Activated CD8-positive, alpha-beta memory T cell treated with anti-CD3 and anti-CD28 coated beads, Interleukin-2, amount 50 U/mL, for 48 hours (primary cell): ENCODE measurements at regions not wholly inside any gene's neighbourhood (a gene's known extent, or its start where the extent isn't known, plus 50 kb on each side); places are given as distances from the start of the nearest gene placed in this dataset.
"Not testable (repeated sequence)": the region's sequence is repeated elsewhere in the genome, so short reads cannot be mapped to it uniquely, and the experiment has no call there.

Source experiments
- DNase-seq: peaks from one replicate; pipeline ENCODE4 v3.0.0-alpha.2; 2020

GRCh38 chr5:36392186-36392585 lies 90.5 kb upstream of the RANBP3L start:
- no peak for DNase-seq

- no peak for DNase-seq
Observed at GRCh38 chr5:36392818-36393217, 91.1 kb upstream of the RANBP3L start.

GRCh38 chr5:36393656-36394428 lies 92.1 kb upstream of the RANBP3L start:
- DNase-seq, result no peak

- no peak for DNase-seq
Observed at GRCh38 chr5:36395260-36395659, 93.6 kb upstream of the RANBP3L start.

GRCh38 chr5:36395947-36396346 lies 94.2 kb upstream of the RANBP3L start:
- not testable (repeated sequence) for DNase-seq

- DNase-seq, result no peak
Observed at GRCh38 chr5:36396640-36397039, 94.9 kb upstream of the RANBP3L start.

- DNase-seq, result no peak
Observed at GRCh38 chr5:36397901-36398536, 96.3 kb upstream of the RANBP3L start.

- no peak for DNase-seq
Observed at GRCh38 chr5:36402512-36402906, 100.8 kb upstream of the RANBP3L start.

- DNase-seq, result no peak
Observed at GRCh38 chr5:36403632-36404311, 102.1 kb upstream of the RANBP3L start.

GRCh38 chr5:36406023-36406422 lies 104.3 kb upstream of the RANBP3L start:
- DNase-seq, result no peak

- no peak for DNase-seq
Observed at GRCh38 chr5:36407396-36407795, 105.7 kb upstream of the RANBP3L start.

- not testable (repeated sequence) for DNase-seq
Observed at GRCh38 chr5:36409711-36410110, 108.0 kb upstream of the RANBP3L start.

GRCh38 chr5:36410672-36411071 lies 109.0 kb upstream of the RANBP3L start:
- DNase-seq, result not testable (repeated sequence)

GRCh38 chr5:36414869-36415282 lies 113.2 kb upstream of the RANBP3L start:
- DNase-seq, result no peak

GRCh38 chr5:36416605-36417004 lies 114.9 kb upstream of the RANBP3L start:
- no peak for DNase-seq

- no peak for DNase-seq
Observed at GRCh38 chr5:36417221-36417620, 115.5 kb upstream of the RANBP3L start.

- no peak for DNase-seq
Observed at GRCh38 chr5:36417668-36418067, 116.0 kb upstream of the RANBP3L start.

- DNase-seq, result no peak
Observed at GRCh38 chr5:36418152-36418979, 116.7 kb upstream of the RANBP3L start.

GRCh38 chr5:36421256-36421655 lies 119.6 kb upstream of the RANBP3L start:
- DNase-seq, result no peak

GRCh38 chr5:36422952-36423351 lies 121.2 kb upstream of the RANBP3L start:
- no peak for DNase-seq

- DNase-seq, result no peak
Observed at GRCh38 chr5:36423578-36424307, 122.0 kb upstream of the RANBP3L start.

GRCh38 chr5:36426070-36426469 lies 124.4 kb upstream of the RANBP3L start:
- DNase-seq, result not testable (repeated sequence)
